NCI-H82 (cell line): ENCODE measurements at regions not wholly inside any gene's neighbourhood (a gene's known extent, or its start where the extent isn't known, plus 50 kb on each side); places are given as distances from the start of the nearest gene placed in this dataset.

Experiments used
- DNase-seq: peaks from one replicate; lab custom pipeline; 2025; lab: John Stamatoyannopoulos, UW

GRCh38 chr15:49751191-49751590 lies 130.3 kb downstream of the DTWD1 start:
- DNase-seq, result no peak

GRCh38 chr15:49751751-49752150 lies 130.9 kb downstream of the DTWD1 start:
- DNase-seq, result no peak

- no peak for DNase-seq
These were observed 131.7 kb downstream of the DTWD1 start for GRCh38 chr15:49752517-49752916.

GRCh38 chr15:49758456-49758855 lies 137.6 kb downstream of the DTWD1 start:
- no peak for DNase-seq

- no peak for DNase-seq
These were observed 138.0 kb downstream of the DTWD1 start for GRCh38 chr15:49758856-49759255.

- no peak for DNase-seq
These were observed 139.9 kb downstream of the DTWD1 start for GRCh38 chr15:49760749-49761148.

- DNase-seq, result no peak
These were observed 148.4 kb downstream of the DTWD1 start for GRCh38 chr15:49769225-49769624.

GRCh38 chr15:49789436-49789835 lies 168.6 kb downstream of the DTWD1 start:
- DNase-seq, result no peak

GRCh38 chr15:49793943-49794342 lies 173.1 kb downstream of the DTWD1 start:
- no peak for DNase-seq

GRCh38 chr15:49801796-49802195 lies 180.9 kb downstream of the DTWD1 start:
- no peak for DNase-seq
